K562 (cell line): ENCODE measurements at regions not wholly inside any gene's neighbourhood (a gene's known extent, or its start where the extent isn't known, plus 50 kb on each side); places are given as distances from the start of the nearest gene placed in this dataset.

Source experiments
- ATAC-seq: fragments of 200-7000 bp; cut with Tn5 transposase; 3 replicates; pipeline ENCODE4 v1.9.1; 2020; ENCODE audit warnings: moderate library complexity
- BruUV-seq: library from RNA; stranded (reverse); fragments of 400-500 nt; replicated peaks from 2 replicates; lab custom pipeline; 2021; lab: Mats Ljungman, UMichigan
- CTCF ChIA-PET: fragments of 300-600 bp; formaldehyde crosslinking; extraction: SDS; loops from one replicate; lab custom pipeline; 2021; ENCODE audit warnings: low intra/inter-chr PET ratio; lab: Yijun Ruan, JAX
- POLR2A ChIA-PET: fragments of 300-600, 350-650 bp; sonication (Branson Sonifier 250); formaldehyde crosslinking; extraction: SDS; loops from one replicate; lab custom pipeline; 2021; ENCODE audit warnings: antibody characterized with exemption, inconsistent platforms; lab: Yijun Ruan, JAX
- DNase-seq, 4 experiments: peaks; one replicate each; pipeline versions ENCODE4 v3.0.0 to v3.0.0-alpha.2; 2011 to 2018; ENCODE audit warnings: low spot score in 3 of 4, mixed read lengths in 3 of 4; ENCODE audit errors: extremely low read depth in 1 of 4
- FAIRE-seq: peaks from 2 replicates; lab custom pipeline; 2011; peaks lifted over from hg19 to GRCh38; lab: Jason Lieb, UNC
- H2AFZ ChIP-seq: 2 replicates; pipeline ENCODE4 v1.6.0; 2011; ENCODE audit warnings: low read depth, low read length, control low read depth, inconsistent platforms
- H3K27ac ChIP-seq: fragments of 200-600 bp; 3 replicates; pipeline ENCODE4 v1.8.0; 2011; ENCODE audit warnings: low read depth, mild to moderate bottlenecking, control low read depth, inconsistent platforms, low read length, moderate library complexity, mixed read lengths; ENCODE audit errors: extremely low read depth
- H3K27me3 ChIP-seq, 2 experiments: fragments of 300-600 bp in 1 of 2; 2 replicates in 1 of 2; 3 replicates in 1 of 2; pipeline versions ENCODE4 v1.6.0 to v1.8.0; 2011; ENCODE audit warnings: inconsistent platforms in 2 of 2, low read length in 2 of 2, mild to moderate bottlenecking in 1 of 2, mixed read lengths in 1 of 2, moderate library complexity in 1 of 2; ENCODE audit not compliant: control insufficient read depth in 2 of 2, insufficient read depth in 2 of 2
- H3K36me3 ChIP-seq: fragments of 300-600 bp; 3 replicates; pipeline ENCODE4 v1.8.0; 2011; ENCODE audit warnings: mild to moderate bottlenecking, low read length, inconsistent platforms; ENCODE audit not compliant: control insufficient read depth, insufficient read depth
- H3K4me1 ChIP-seq, 2 experiments: fragments of 200-600 bp in 1 of 2; replicated peaks in 1 of 2; 2 replicates in 1 of 2; 3 replicates in 1 of 2; pipeline versions ENCODE4 v1.5.1 to v1.8.0; 2011; ENCODE audit warnings: inconsistent platforms in 2 of 2, low read length in 2 of 2, mild to moderate bottlenecking in 1 of 2, mixed read lengths in 1 of 2, moderate library complexity in 1 of 2; ENCODE audit not compliant: control insufficient read depth in 2 of 2, insufficient read depth in 2 of 2
- H3K4me2 ChIP-seq: 2 replicates; pipeline ENCODE4 v1.6.1; 2011; ENCODE audit warnings: low read length, control low read depth, inconsistent platforms, mixed read lengths; ENCODE audit not compliant: insufficient read depth
- H3K4me3 ChIP-seq: fragments of 200-600 bp; sonication (generic), shearing (Covaris generic); 2 replicates; pipeline ENCODE4 v1.5.1; 2016; ENCODE audit warnings: control low read depth, inconsistent platforms
- H3K79me2 ChIP-seq: fragments of 200-600 bp; 3 replicates; pipeline ENCODE4 v1.8.0; 2011; ENCODE audit warnings: low read length, inconsistent platforms; ENCODE audit not compliant: control insufficient read depth, insufficient read depth
- H3K9ac ChIP-seq, 2 experiments: 2 replicates each; pipeline versions ENCODE4 v1.6.0 to v1.6.1; 2011; ENCODE audit warnings: low read depth in 2 of 2, low read length in 2 of 2, control low read depth in 1 of 2, inconsistent platforms in 1 of 2, mild to moderate bottlenecking in 1 of 2, mixed read lengths in 1 of 2; ENCODE audit not compliant: insufficient read depth in 1 of 2
- H3K9me1 ChIP-seq: one replicate; pipeline ENCODE4 v1.6.0; 2011; ENCODE audit warnings: inconsistent platforms, mild to moderate bottlenecking, low read length, moderate library complexity; ENCODE audit not compliant: control insufficient read depth, insufficient read depth
- H3K9me3 ChIP-seq: replicated peaks from 2 replicates; pipeline ENCODE4 v1.5.1; 2011; ENCODE audit warnings: low read depth, low read length, inconsistent platforms; ENCODE audit not compliant: control insufficient read depth, insufficient read depth
- H4K20me1 ChIP-seq: replicated peaks from 2 replicates; pipeline ENCODE4 v1.6.1; 2011; ENCODE audit warnings: low read length, inconsistent platforms, mixed read lengths; ENCODE audit not compliant: control insufficient read depth, insufficient read depth
- CEBPB ChIP-seq: fragments of 450-650 bp; IDR thresholded peaks from 2 replicates; pipeline ENCODE4 v1.6.1; 2016; ENCODE audit warnings: missing genetic modification characterization, missing compliant biosample characterization
- CEBPG ChIP-seq, 3 experiments: fragments of 200-800 bp in 1 of 3; sonication (Bioruptor generic) in 1 of 3; sonication (generic) in 1 of 3; formaldehyde crosslinking in 1 of 3; IDR thresholded peaks in 2 of 3; conservative IDR thresholded peaks in 1 of 3; 2 replicates each; pipeline versions ENCODE4 v1.6.1 to v1.8.0; 2016 to 2022; ENCODE audit warnings: missing compliant biosample characterization in 2 of 3, missing genetic modification characterization in 2 of 3, mild to moderate bottlenecking in 1 of 3, missing genetic modification reagents in 1 of 3
- WGBS: fragments of 100-300 bp; shearing (Covaris generic); methylation state at CpG from one replicate; pipeline ENCODE4 v1.1.6; 2016; ENCODE audit warnings: low coverage, mixed read lengths; ENCODE audit not compliant: insufficient coverage; ENCODE audit errors: missing lambda C conversion rate; 5-methylcytosine and 5-hydroxymethylcytosine counted together
- in situ Hi-C: fragments of 300-500 bp; cut with MboI; formaldehyde crosslinking; loops from 4 replicates; pipeline ENCODE4 v1.15.0; 2018; ENCODE audit warnings: inconsistent platforms, mixed read lengths
- intact Hi-C: fragments of 100-400 bp; cut with micrococcal nuclease; formaldehyde crosslinking; loops from 2 replicates; pipeline ENCODE4 v1.14.2; 2022
- TF ChIP-seq, protein P1 (sequence below): fragments of 250-450 bp; sonication (Bioruptor Pico); IDR thresholded peaks from 2 replicates; pipeline ENCODE4 v1.5.0; 2020; ENCODE audit warnings: mild to moderate bottlenecking

DNA sequence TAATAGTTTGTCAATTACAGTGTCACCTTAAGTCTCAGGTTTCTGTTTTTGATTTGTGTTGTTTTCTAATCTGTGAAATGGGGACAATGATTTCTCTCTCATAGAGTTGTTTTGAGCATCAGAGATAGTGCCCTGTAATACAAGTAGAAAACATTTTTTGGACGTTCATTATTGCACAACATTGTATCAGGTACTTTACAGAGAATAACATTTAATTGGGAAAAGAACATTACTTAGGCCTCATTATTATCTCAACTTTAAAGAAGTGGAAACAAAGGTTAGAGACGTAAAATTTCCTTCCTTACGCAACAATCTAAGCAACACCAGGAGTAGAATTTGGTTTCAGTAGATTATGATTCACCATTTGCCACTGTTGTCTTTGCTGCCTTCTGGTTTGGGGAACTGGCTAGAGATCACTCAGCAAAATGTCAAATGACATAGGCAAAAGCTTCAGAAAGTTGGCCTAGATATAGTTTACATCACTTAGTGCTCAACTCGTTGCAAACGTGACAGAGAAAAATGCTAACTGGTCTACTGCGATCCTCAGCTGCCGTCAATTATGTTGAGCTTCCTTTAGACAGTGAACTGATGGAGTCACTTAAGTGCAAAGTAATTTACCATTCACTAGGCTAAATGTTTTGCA is 1026.8 kb downstream of the CDH11 start:
- TF ChIP-seq CEBPB (tag) (0 out of 2 replicates have a peak, but pooled peaks have one; percentile 26), CEBPG (CRISPR knock-in tag; IDR thresholded peaks at IDR 0.05) (no peak), CEBPG (tag; conservative IDR thresholded peaks at IDR 0.05 in 1 of 2, IDR thresholded peaks at IDR 0.05 in 1 of 2) (peak in 1 of 2 experiments; percentile 58; a peak in 2 of 4 replicates)
- TF ChIP-seq, protein P1, sequence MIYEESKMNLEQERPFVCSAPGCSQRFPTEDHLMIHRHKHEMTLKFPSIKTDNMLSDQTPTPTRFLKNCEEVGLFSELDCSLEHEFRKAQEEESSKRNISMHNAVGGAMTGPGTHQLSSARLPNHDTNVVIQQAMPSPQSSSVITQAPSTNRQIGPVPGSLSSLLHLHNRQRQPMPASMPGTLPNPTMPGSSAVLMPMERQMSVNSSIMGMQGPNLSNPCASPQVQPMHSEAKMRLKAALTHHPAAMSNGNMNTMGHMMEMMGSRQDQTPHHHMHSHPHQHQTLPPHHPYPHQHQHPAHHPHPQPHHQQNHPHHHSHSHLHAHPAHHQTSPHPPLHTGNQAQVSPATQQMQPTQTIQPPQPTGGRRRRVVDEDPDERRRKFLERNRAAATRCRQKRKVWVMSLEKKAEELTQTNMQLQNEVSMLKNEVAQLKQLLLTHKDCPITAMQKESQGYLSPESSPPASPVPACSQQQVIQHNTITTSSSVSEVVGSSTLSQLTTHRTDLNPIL (CRISPR knock-in tag), result no peak
- Histone ChIP-seq H3K79me2 (no peaks in the 10 kb centered on the region), H2AFZ (no peak overlapping the region), H3K27ac (no peak overlapping the region), H3K27me3 (no peaks in the 10 kb centered on the region), H3K9me1 (no peaks in the 10 kb centered on the region), H3K9me3 (no peaks in the 10 kb centered on the region), H3K9ac (no peak overlapping the region), H3K4me3 (no peak overlapping the region), H3K36me3 (no peaks in the 10 kb centered on the region), H4K20me1 (no peaks in the 10 kb centered on the region), H3K4me2 (no peak overlapping the region), H3K4me1 (no peaks in the 10 kb centered on the region)
- POLR2A ChIA-PET, result no interaction called here
- CTCF ChIA-PET, result no interaction called here
- in situ Hi-C loops (no loop called here), intact Hi-C loops (no loop called here)
- 5% methylated on average over 7 of the region's 7 CpGs for WGBS
- BruUV-seq, result no TSS peak
- FAIRE-seq (no peak), ATAC-seq (no peak), DNase-seq (no peak)
